WTC11 (cell line): ENCODE measurements at regions not wholly inside any gene's neighbourhood (a gene's known extent, or its start where the extent isn't known, plus 50 kb on each side); places are given as distances from the start of the nearest gene placed in this dataset.

Source experiments
- ATAC-seq: fragments of 200-7000 bp; cut with Tn5 transposase; 2 replicates; pipeline ENCODE4 v1.10.0; 2021; ENCODE audit warnings: mild to moderate bottlenecking, moderate library complexity
- CTCF ChIA-PET: fragments of 300-600 bp; sonication (Branson Sonifier 250); formaldehyde crosslinking; loops from one replicate; lab custom pipeline; 2021; ENCODE audit warnings: antibody characterized with exemption; lab: Charles Lee
- POLR2A ChIA-PET: fragments of 350-600 bp; sonication (Branson Sonifier 250); formaldehyde crosslinking; loops from one replicate; lab custom pipeline; 2021; ENCODE audit warnings: antibody characterized with exemption; lab: Charles Lee
- DNase-seq: peaks from one replicate; pipeline ENCODE4 v3.0.0; 2021; ENCODE audit warnings: low spot score
- H3K27ac Mint-ChIP-seq: 2 replicates; pipeline ENCODE4 v1.8.0; 2021; ENCODE audit warnings: mixed read lengths
- H3K27me3 Mint-ChIP-seq: 2 replicates; pipeline ENCODE4 v1.8.0; 2021; ENCODE audit warnings: low read depth, mild to moderate bottlenecking, moderate library complexity, mixed read lengths
- H3K36me3 Mint-ChIP-seq: 2 replicates; pipeline ENCODE4 v1.8.0; 2021; ENCODE audit warnings: mixed read lengths
- H3K4me1 Mint-ChIP-seq: 2 replicates; pipeline ENCODE4 v1.8.0; 2022; ENCODE audit warnings: mixed read lengths
- H3K4me3 Mint-ChIP-seq: 2 replicates; pipeline ENCODE4 v1.8.0; 2021; ENCODE audit warnings: mild to moderate bottlenecking, moderate library complexity, mixed read lengths
- H3K9me3 Mint-ChIP-seq: 2 replicates; pipeline ENCODE4 v1.8.0; 2021; ENCODE audit warnings: mixed read lengths
- CREM ChIP-seq: sonication (generic); formaldehyde crosslinking; IDR thresholded peaks from 2 replicates; pipeline ENCODE4 v1.8.1; 2022; ENCODE audit warnings: mild to moderate bottlenecking, missing genetic modification reagents, moderate library complexity
- EMX1 ChIP-seq: fragments of 250-450 bp; sonication (Bioruptor Pico); IDR thresholded peaks from 2 replicates; pipeline ENCODE4 v1.8.0; 2021; ENCODE audit warnings: mild to moderate bottlenecking
- ETV6 ChIP-seq: sonication (generic); formaldehyde crosslinking; IDR thresholded peaks from 2 replicates; pipeline ENCODE4 v1.8.1; 2022; ENCODE audit warnings: mild to moderate bottlenecking, missing genetic modification reagents
- FOXJ3 ChIP-seq: sonication (generic); formaldehyde crosslinking; IDR thresholded peaks from 2 replicates; pipeline ENCODE4 v1.9.0; 2021; ENCODE audit warnings: missing genetic modification reagents, mild to moderate bottlenecking, borderline replicate concordance
- FOXK1 ChIP-seq: sonication (generic); formaldehyde crosslinking; IDR thresholded peaks from 2 replicates; pipeline ENCODE4 v1.8.0; 2022; ENCODE audit warnings: mild to moderate bottlenecking, moderate library complexity, missing genetic modification reagents
- FOXP1 ChIP-seq: sonication (generic); formaldehyde crosslinking; IDR thresholded peaks from 2 replicates; pipeline ENCODE4 v1.8.0; 2022; ENCODE audit warnings: missing genetic modification reagents, mild to moderate bottlenecking, moderate library complexity, borderline replicate concordance
- HMGA2 ChIP-seq: fragments of 250-450 bp; sonication (Bioruptor Pico); IDR thresholded peaks from 2 replicates; pipeline ENCODE4 v1.4.0; 2021; ENCODE audit warnings: mild to moderate bottlenecking, moderate library complexity
- JUN ChIP-seq: sonication (generic); formaldehyde crosslinking; IDR thresholded peaks from 2 replicates; pipeline ENCODE4 v1.8.0; 2023; ENCODE audit warnings: mild to moderate bottlenecking, missing genetic modification reagents
- NFE2L1 ChIP-seq: sonication (generic); formaldehyde crosslinking; IDR thresholded peaks from 2 replicates; pipeline ENCODE4 v1.8.1; 2023; ENCODE audit warnings: missing genetic modification reagents
- NFYB ChIP-seq: sonication (generic); formaldehyde crosslinking; conservative IDR thresholded peaks from 2 replicates; pipeline ENCODE4 v1.8.0; 2022; ENCODE audit warnings: low read depth, missing genetic modification reagents
- NR2C2 ChIP-seq: sonication (generic); formaldehyde crosslinking; IDR thresholded peaks from 2 replicates; pipeline ENCODE4 v1.8.0; 2022; ENCODE audit warnings: mild to moderate bottlenecking, missing genetic modification reagents
- RELA ChIP-seq: sonication (generic); formaldehyde crosslinking; IDR thresholded peaks from 2 replicates; pipeline ENCODE4 v1.8.1; 2022; ENCODE audit warnings: missing genetic modification reagents, mild to moderate bottlenecking, borderline replicate concordance
- RORB ChIP-seq: fragments of 250-450 bp; sonication (Bioruptor Pico); IDR thresholded peaks from 2 replicates; pipeline ENCODE4 v1.9.0; 2021; ENCODE audit warnings: mild to moderate bottlenecking
- SMAD3 ChIP-seq: sonication (generic); formaldehyde crosslinking; IDR thresholded peaks from 2 replicates; pipeline ENCODE4 v1.8.0; 2022; ENCODE audit warnings: missing genetic modification reagents, mild to moderate bottlenecking, borderline replicate concordance
- TEAD1 ChIP-seq: sonication (generic); formaldehyde crosslinking; IDR thresholded peaks from 2 replicates; pipeline ENCODE4 v1.8.0; 2022; ENCODE audit warnings: mild to moderate bottlenecking, missing genetic modification reagents
- TEAD4 ChIP-seq: sonication (generic); formaldehyde crosslinking; IDR thresholded peaks from 2 replicates; pipeline ENCODE4 v1.8.0; 2022; ENCODE audit warnings: mild to moderate bottlenecking, missing genetic modification reagents
- ZNF121 ChIP-seq: sonication (generic); formaldehyde crosslinking; IDR thresholded peaks from 2 replicates; pipeline ENCODE4 v1.8.0; 2023; ENCODE audit warnings: missing genetic modification reagents
- ZNF263 ChIP-seq: sonication (generic); formaldehyde crosslinking; IDR thresholded peaks from 2 replicates; pipeline ENCODE4 v1.8.1; 2022; ENCODE audit warnings: low read depth, mild to moderate bottlenecking, moderate library complexity, missing genetic modification reagents
- ZNF317 ChIP-seq: sonication (generic); formaldehyde crosslinking; IDR thresholded peaks from 2 replicates; pipeline ENCODE4 v1.8.1; 2023; ENCODE audit warnings: low read depth, mild to moderate bottlenecking, moderate library complexity, missing genetic modification reagents, borderline replicate concordance
- TF ChIP-seq, protein P1 (sequence below): sonication (generic); formaldehyde crosslinking; IDR thresholded peaks from 2 replicates; pipeline ENCODE4 v1.8.1; 2022; ENCODE audit warnings: low read depth, missing genetic modification reagents, borderline replicate concordance
- TF ChIP-seq, protein P2 (sequence below): sonication (generic); formaldehyde crosslinking; IDR thresholded peaks from 2 replicates; pipeline ENCODE4 v1.8.1; 2022; ENCODE audit warnings: missing genetic modification reagents, borderline replicate concordance
- TF ChIP-seq, protein P3 (sequence below): fragments of 250-450 bp; sonication (Bioruptor Pico); IDR thresholded peaks from 2 replicates; pipeline ENCODE4 v1.9.0; 2021; ENCODE audit warnings: moderate library complexity, mild to moderate bottlenecking, inconsistent platforms, borderline replicate concordance
- TF ChIP-seq, protein P4 (sequence below): sonication (generic); formaldehyde crosslinking; IDR thresholded peaks from 2 replicates; pipeline ENCODE4 v1.8.1; 2023; ENCODE audit warnings: mild to moderate bottlenecking, missing genetic modification reagents, moderate library complexity
- TF ChIP-seq, protein P5 (sequence below): fragments of 250-450 bp; sonication (Bioruptor Pico); IDR thresholded peaks from 2 replicates; pipeline ENCODE4 v1.8.0; 2021; ENCODE audit warnings: mild to moderate bottlenecking
- TF ChIP-seq, protein P6 (sequence below): sonication (generic); formaldehyde crosslinking; conservative IDR thresholded peaks from 2 replicates; pipeline ENCODE4 v1.8.1; 2023; ENCODE audit warnings: mild to moderate bottlenecking, low read depth, missing genetic modification reagents, moderate library complexity
- TF ChIP-seq, protein P7 (sequence below): fragments of 250-450 bp; sonication (Bioruptor Pico); IDR thresholded peaks from 2 replicates; pipeline ENCODE4 v1.9.0; 2021; ENCODE audit warnings: mild to moderate bottlenecking

DNA sequence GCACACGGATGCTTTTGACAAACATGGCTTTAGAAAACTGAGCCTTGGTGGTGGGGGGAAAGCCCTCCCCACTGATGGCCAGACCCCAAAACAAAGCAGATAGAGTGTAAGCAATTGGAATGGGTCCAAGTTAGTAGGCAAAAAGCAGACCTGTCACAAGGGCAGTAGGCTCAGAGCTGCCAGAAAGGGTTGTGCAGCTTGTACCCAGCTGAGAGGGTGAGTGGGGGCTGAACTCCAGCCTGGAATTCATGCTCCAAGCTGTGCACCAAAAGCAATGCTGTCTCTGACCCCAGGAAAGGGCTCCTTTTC is 101.1 kb upstream of the TEX13D start:
- no peak overlapping the region for H3K27ac Mint-ChIP-seq
- TF ChIP-seq NFE2L1 (CRISPR knock-in tag) (no peak), RORB (CRISPR knock-in tag) (no peak), CREM (CRISPR knock-in tag) (no peak), FOXK1 (CRISPR knock-in tag) (no peak), JUN (no peak), ZNF317 (CRISPR knock-in tag) (no peak), FOXJ3 (CRISPR knock-in tag) (no peak), TEAD1 (CRISPR knock-in tag) (no peak), ZNF121 (CRISPR knock-in tag) (no peak), NFYB (no peak), TEAD4 (no peak), FOXP1 (CRISPR knock-in tag) (no peak), EMX1 (CRISPR knock-in tag) (no peak), HMGA2 (CRISPR knock-in tag) (no peak), ETV6 (CRISPR knock-in tag) (no peak)
- TF ChIP-seq, protein P1, sequence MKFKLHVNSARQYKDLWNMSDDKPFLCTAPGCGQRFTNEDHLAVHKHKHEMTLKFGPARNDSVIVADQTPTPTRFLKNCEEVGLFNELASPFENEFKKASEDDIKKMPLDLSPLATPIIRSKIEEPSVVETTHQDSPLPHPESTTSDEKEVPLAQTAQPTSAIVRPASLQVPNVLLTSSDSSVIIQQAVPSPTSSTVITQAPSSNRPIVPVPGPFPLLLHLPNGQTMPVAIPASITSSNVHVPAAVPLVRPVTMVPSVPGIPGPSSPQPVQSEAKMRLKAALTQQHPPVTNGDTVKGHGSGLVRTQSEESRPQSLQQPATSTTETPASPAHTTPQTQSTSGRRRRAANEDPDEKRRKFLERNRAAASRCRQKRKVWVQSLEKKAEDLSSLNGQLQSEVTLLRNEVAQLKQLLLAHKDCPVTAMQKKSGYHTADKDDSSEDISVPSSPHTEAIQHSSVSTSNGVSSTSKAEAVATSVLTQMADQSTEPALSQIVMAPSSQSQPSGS (CRISPR knock-in tag): no peak
- TF ChIP-seq, protein P2, sequence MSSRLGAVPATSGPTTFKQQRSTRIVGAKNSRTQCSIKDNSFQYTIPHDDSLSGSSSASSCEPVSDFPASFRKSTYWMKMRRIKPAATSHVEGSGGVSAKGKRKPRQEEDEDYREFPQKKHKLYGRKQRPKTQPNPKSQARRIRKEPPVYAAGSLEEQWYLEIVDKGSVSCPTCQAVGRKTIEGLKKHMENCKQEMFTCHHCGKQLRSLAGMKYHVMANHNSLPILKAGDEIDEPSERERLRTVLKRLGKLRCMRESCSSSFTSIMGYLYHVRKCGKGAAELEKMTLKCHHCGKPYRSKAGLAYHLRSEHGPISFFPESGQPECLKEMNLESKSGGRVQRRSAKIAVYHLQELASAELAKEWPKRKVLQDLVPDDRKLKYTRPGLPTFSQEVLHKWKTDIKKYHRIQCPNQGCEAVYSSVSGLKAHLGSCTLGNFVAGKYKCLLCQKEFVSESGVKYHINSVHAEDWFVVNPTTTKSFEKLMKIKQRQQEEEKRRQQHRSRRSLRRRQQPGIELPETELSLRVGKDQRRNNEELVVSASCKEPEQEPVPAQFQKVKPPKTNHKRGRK (CRISPR knock-in tag): no peak
- TF ChIP-seq, protein P3, sequence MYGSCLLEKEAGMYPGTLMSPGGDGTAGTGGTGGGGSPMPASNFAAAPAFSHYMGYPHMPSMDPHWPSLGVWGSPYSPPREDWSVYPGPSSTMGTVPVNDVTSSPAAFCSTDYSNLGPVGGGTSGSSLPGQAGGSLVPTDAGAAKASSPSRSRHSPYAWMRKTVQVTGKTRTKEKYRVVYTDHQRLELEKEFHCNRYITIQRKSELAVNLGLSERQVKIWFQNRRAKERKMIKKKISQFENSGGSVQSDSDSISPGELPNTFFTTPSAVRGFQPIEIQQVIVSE (CRISPR knock-in tag): no peak
- TF ChIP-seq, protein P4, sequence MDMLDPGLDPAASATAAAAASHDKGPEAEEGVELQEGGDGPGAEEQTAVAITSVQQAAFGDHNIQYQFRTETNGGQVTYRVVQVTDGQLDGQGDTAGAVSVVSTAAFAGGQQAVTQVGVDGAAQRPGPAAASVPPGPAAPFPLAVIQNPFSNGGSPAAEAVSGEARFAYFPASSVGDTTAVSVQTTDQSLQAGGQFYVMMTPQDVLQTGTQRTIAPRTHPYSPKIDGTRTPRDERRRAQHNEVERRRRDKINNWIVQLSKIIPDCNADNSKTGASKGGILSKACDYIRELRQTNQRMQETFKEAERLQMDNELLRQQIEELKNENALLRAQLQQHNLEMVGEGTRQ (CRISPR knock-in tag): no peak
- TF ChIP-seq, protein P5, sequence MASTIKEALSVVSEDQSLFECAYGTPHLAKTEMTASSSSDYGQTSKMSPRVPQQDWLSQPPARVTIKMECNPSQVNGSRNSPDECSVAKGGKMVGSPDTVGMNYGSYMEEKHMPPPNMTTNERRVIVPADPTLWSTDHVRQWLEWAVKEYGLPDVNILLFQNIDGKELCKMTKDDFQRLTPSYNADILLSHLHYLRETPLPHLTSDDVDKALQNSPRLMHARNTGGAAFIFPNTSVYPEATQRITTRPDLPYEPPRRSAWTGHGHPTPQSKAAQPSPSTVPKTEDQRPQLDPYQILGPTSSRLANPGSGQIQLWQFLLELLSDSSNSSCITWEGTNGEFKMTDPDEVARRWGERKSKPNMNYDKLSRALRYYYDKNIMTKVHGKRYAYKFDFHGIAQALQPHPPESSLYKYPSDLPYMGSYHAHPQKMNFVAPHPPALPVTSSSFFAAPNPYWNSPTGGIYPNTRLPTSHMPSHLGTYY (CRISPR knock-in tag): no peak
- ChIA-PET POLR2A (no interaction called here), CTCF (no interaction called here)
- H3K4me1 Mint-ChIP-seq: peaks cover 46% of the 10 kb centered on the region
- peaks cover 19% of the 10 kb centered on the region for H3K27me3 Mint-ChIP-seq
- H3K4me3 Mint-ChIP-seq: peak overlapping the region; percentile 16; the same call in 1 of the 2 replicates
- DNase-seq (no peak), ATAC-seq (no peak; the same call in 1 of the 2 replicates)
- H3K9me3 Mint-ChIP-seq: no peaks in the 10 kb centered on the region
- no peaks in the 10 kb centered on the region for H3K36me3 Mint-ChIP-seq

DNA sequence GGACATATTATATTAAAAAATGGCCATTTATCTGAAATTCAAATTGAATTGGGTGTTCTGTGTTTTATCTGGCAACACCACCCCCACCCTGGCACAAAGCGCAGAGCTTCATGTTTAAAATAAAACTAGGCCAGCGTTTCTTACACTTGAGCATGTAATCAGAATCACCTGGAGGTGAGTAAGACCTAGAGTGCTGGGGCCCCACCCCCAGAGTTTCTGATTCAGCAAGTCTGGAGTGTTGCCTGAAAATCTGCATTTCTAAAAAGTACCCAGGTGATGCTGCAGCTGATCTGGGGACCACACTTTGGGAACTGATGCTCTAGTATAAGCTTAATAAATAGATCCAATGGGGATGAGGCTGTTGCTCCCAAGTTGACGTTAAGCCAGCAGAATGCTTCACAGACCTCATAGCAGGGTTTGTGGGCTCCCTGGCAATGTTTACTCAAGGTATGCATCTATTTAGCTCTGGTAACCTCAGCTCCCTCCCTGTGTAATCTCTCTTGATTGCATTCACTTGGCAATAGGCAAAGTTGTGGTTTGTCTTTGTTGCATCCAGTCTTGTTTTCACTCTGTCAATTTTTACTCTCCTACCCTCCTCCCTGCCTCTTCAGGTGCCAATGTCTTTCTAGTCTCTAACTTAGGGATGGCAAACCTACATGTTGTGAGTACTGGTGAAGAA is 99.8 kb upstream of the TEX13D start:
- TF ChIP-seq TEAD1 (CRISPR knock-in tag) (no peak), RELA (CRISPR knock-in tag) (no peak), SMAD3 (CRISPR knock-in tag) (no peak), ZNF263 (no peak), NR2C2 (CRISPR knock-in tag) (no peak)
- TF ChIP-seq, protein P6, sequence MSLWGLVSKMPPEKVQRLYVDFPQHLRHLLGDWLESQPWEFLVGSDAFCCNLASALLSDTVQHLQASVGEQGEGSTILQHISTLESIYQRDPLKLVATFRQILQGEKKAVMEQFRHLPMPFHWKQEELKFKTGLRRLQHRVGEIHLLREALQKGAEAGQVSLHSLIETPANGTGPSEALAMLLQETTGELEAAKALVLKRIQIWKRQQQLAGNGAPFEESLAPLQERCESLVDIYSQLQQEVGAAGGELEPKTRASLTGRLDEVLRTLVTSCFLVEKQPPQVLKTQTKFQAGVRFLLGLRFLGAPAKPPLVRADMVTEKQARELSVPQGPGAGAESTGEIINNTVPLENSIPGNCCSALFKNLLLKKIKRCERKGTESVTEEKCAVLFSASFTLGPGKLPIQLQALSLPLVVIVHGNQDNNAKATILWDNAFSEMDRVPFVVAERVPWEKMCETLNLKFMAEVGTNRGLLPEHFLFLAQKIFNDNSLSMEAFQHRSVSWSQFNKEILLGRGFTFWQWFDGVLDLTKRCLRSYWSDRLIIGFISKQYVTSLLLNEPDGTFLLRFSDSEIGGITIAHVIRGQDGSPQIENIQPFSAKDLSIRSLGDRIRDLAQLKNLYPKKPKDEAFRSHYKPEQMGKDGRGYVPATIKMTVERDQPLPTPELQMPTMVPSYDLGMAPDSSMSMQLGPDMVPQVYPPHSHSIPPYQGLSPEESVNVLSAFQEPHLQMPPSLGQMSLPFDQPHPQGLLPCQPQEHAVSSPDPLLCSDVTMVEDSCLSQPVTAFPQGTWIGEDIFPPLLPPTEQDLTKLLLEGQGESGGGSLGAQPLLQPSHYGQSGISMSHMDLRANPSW (CRISPR knock-in tag): no peak
- TF ChIP-seq, protein P7, sequence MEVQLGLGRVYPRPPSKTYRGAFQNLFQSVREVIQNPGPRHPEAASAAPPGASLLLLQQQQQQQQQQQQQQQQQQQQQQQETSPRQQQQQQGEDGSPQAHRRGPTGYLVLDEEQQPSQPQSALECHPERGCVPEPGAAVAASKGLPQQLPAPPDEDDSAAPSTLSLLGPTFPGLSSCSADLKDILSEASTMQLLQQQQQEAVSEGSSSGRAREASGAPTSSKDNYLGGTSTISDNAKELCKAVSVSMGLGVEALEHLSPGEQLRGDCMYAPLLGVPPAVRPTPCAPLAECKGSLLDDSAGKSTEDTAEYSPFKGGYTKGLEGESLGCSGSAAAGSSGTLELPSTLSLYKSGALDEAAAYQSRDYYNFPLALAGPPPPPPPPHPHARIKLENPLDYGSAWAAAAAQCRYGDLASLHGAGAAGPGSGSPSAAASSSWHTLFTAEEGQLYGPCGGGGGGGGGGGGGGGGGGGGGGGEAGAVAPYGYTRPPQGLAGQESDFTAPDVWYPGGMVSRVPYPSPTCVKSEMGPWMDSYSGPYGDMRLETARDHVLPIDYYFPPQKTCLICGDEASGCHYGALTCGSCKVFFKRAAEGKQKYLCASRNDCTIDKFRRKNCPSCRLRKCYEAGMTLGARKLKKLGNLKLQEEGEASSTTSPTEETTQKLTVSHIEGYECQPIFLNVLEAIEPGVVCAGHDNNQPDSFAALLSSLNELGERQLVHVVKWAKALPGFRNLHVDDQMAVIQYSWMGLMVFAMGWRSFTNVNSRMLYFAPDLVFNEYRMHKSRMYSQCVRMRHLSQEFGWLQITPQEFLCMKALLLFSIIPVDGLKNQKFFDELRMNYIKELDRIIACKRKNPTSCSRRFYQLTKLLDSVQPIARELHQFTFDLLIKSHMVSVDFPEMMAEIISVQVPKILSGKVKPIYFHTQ: no peak

More for the DNA sequence above, 99.8 kb upstream of the TEX13D start:
- peaks cover 21% of the 10 kb centered on the region for H3K27me3 Mint-ChIP-seq
- peaks cover 44% of the 10 kb centered on the region for H3K4me1 Mint-ChIP-seq
- POLR2A ChIA-PET: no interaction called here
- 0 out of 2 replicates have a peak overlapping the region, but pooled peaks have one; percentile 4 for H3K27ac Mint-ChIP-seq
- H3K9me3 Mint-ChIP-seq: no peaks in the 10 kb centered on the region
- H3K4me3 Mint-ChIP-seq: no peak overlapping the region
- ATAC-seq (peak; percentile 10; the same call in 1 of the 2 replicates), DNase-seq (no peak)
- CTCF ChIA-PET: interaction anchor here (0.8 kb wide), 1 partner anchor 9 kb away, joined by 3 read pairs; no protein-coding TSS in a partner anchor
- no peaks in the 10 kb centered on the region for H3K36me3 Mint-ChIP-seq
